Ovary (tissue), 7 donors: ENCODE measurements at regions not wholly inside any gene's neighbourhood (a gene's known extent, or its start where the extent isn't known, plus 50 kb on each side); places are given as distances from the start of the nearest gene placed in this dataset.

ENCODE experiments used
- DNase-seq, 5 donors: peaks; one replicate each; pipeline ENCODE4 v3.0.0-alpha.2; 2019 to 2020
- H3K27ac ChIP-seq, 2 donors: fragments of 200-600 bp; one replicate each; pipeline versions ENCODE4 v1.5.1 to v1.8.0; 2019 to 2022
- H3K27me3 ChIP-seq: fragments of 200-600 bp; one replicate; pipeline ENCODE4 v1.8.0; 2022
- H3K36me3 ChIP-seq: fragments of 200-600 bp; sonication (generic); one replicate; pipeline ENCODE4 v1.5.1; 2019
- H3K4me1 ChIP-seq: one replicate; pipeline ENCODE4 v1.8.1; 2013; ENCODE audit warnings: mild to moderate bottlenecking, moderate library complexity; ENCODE audit not compliant: insufficient read depth
- H3K4me3 ChIP-seq: fragments of 200-600 bp; sonication (generic); one replicate; pipeline ENCODE4 v1.5.1; 2017
- H3K9me3 ChIP-seq, 2 donors: fragments of 200-600 bp in 1 of 2; sonication (generic) in 1 of 2; one replicate each; pipeline versions ENCODE4 v1.5.1 to v1.8.1; 2013 to 2019; ENCODE audit warnings: mild to moderate bottlenecking in 1 of 2, moderate library complexity in 1 of 2
- CTCF ChIP-seq, 3 donors: fragments of 450-650 bp in 2 of 3; fragments of 200-600 bp in 1 of 3; IDR thresholded peaks; one replicate each; pipeline versions ENCODE4 v1.5.1 to v1.8.0; 2016 to 2022; ENCODE audit warnings: antibody characterized with exemption in 3 of 3, mild to moderate bottlenecking in 1 of 3
- EP300 ChIP-seq: sonication (generic); formaldehyde crosslinking; IDR thresholded peaks from one replicate; pipeline ENCODE4 v1.6.1; 2017; ENCODE audit warnings: antibody characterized with exemption
- POLR2A ChIP-seq: fragments of 450-650 bp; IDR thresholded peaks from one replicate; pipeline ENCODE4 v1.6.1; 2017; ENCODE audit warnings: antibody characterized with exemption, mild to moderate bottlenecking, moderate library complexity
- WGBS, 3 donors: extraction: QIAGEN DNeasy Blood & Tissue Kit in 1 of 3; methylation state at CpG; one replicate each; pipeline versions ENCODE4 v1.1.5 to v1.1.7; 2013 to 2017; 5-methylcytosine and 5-hydroxymethylcytosine counted together
- intact Hi-C, 4 donors: fragments of 100-400 bp; cut with DNase I; formaldehyde crosslinking; loops; one replicate each; pipeline versions ENCODE4 v1.11.0 to v1.15.1; 2022 to 2023
- donor health status: DM: no; HTN: no; CAD: no; lungs with moderate emphysema.
- donor health status: DM: no; HTN: no; CAD: no.
- donor health status: Bipolar disorder and iron deficiency.
- donor health status: DM: no; HTN: no; CAD: no.
- donor health status: DM: yes; HTN: yes; CAD: no.

- Histone ChIP-seq H3K9me3 (no peaks in the 10 kb centered on the region), H3K36me3 (no peaks in the 10 kb centered on the region), H3K4me3 (no peak overlapping the region), H3K27ac (no peak overlapping the region), H3K27me3 (no peaks in the 10 kb centered on the region), H3K4me1 (no peaks in the 10 kb centered on the region)
- TF ChIP-seq EP300, result no peak
- no peak for TF ChIP-seq CTCF (IDR thresholded peaks at IDR 0.05)
- TF ChIP-seq POLR2A, result no peak
- no peak for DNase-seq
- intact Hi-C loops, result no loop called here
Measured at GRCh38 chr1:195766709-195767108, 841.5 kb downstream of the KCNT2 start.

- Histone ChIP-seq H3K27ac (no peak overlapping the region), H3K4me3 (no peak overlapping the region), H3K36me3 (no peaks in the 10 kb centered on the region), H3K9me3 (no peaks in the 10 kb centered on the region), H3K27me3 (no peaks in the 10 kb centered on the region), H3K4me1 (no peaks in the 10 kb centered on the region)
- no peak for DNase-seq
- no peak for TF ChIP-seq POLR2A
- TF ChIP-seq EP300, result no peak
- TF ChIP-seq CTCF (IDR thresholded peaks at IDR 0.05), result no peak
- intact Hi-C loops, result no loop called here
- WGBS, 3 donors, result 87 to 95% (median 89%) methylated on average over 1 of the region's 1 CpG
Measured at GRCh38 chr1:195765099-195765498, 843.1 kb downstream of the KCNT2 start.

GRCh38 chr1:195763907-195764374 is 844.3 kb downstream of the KCNT2 start:
- no peak for DNase-seq
- H3K4me1 ChIP-seq, result no peaks in the 10 kb centered on the region
- intact Hi-C loops, result no loop called here
- no peaks in the 10 kb centered on the region for H3K36me3 ChIP-seq
- no peaks in the 10 kb centered on the region for H3K27me3 ChIP-seq
- H3K27ac ChIP-seq, result no peak overlapping the region
- 86 to 89% (median 89%) methylated on average over 4 of the region's 4 CpGs for WGBS, 3 donors
- H3K9me3 ChIP-seq, result no peaks in the 10 kb centered on the region
- H3K4me3 ChIP-seq, result no peak overlapping the region
- no peak for TF ChIP-seq CTCF (IDR thresholded peaks at IDR 0.05)
- TF ChIP-seq POLR2A, result no peak
- TF ChIP-seq EP300, result no peak

GRCh38 chr1:195763146-195763906 is 844.9 kb downstream of the KCNT2 start:
- 95 to 96% (median 96%) methylated on average over 22 of the region's 22 CpGs for WGBS, 3 donors
- TF ChIP-seq CTCF (IDR thresholded peaks at IDR 0.05), result no peak
- no peak for TF ChIP-seq POLR2A
- no peak for TF ChIP-seq EP300
- no peak for DNase-seq
- Histone ChIP-seq H3K27me3 (no peaks in the 10 kb centered on the region), H3K27ac (no peak overlapping the region), H3K4me3 (no peak overlapping the region), H3K4me1 (no peaks in the 10 kb centered on the region), H3K9me3 (no peaks in the 10 kb centered on the region), H3K36me3 (no peaks in the 10 kb centered on the region)
- intact Hi-C loops, result no loop called here
